HepG2 (cell line): ENCODE measurements at regions not wholly inside any gene's neighbourhood (a gene's known extent, or its start where the extent isn't known, plus 50 kb on each side); places are given as distances from the start of the nearest gene placed in this dataset.

Experiments used
- ATAC-seq: fragments of 200-7000 bp; cut with Tn5 transposase; 3 replicates; pipeline ENCODE4 v1.9.1; 2020; ENCODE audit warnings: mild to moderate bottlenecking, moderate library complexity
- BruUV-seq: library from RNA; stranded (reverse); fragments of 400-500 nt; replicated peaks from 2 replicates; lab custom pipeline; 2021; lab: Mats Ljungman, UMichigan
- CTCF ChIA-PET: fragments of 300-600 bp; formaldehyde crosslinking; extraction: SDS; loops from one replicate; lab custom pipeline; 2021; ENCODE audit warnings: low total read pairs, inconsistent platforms, low intra/inter-chr PET ratio; lab: Yijun Ruan, JAX
- POLR2A ChIA-PET: fragments of 350-600 bp; sonication (Branson Sonifier 250); formaldehyde crosslinking; loops from one replicate; lab custom pipeline; 2020; ENCODE audit warnings: antibody characterized with exemption, inconsistent platforms; lab: Yijun Ruan, JAX
- DNase-seq: peaks from one replicate; pipeline ENCODE4 v3.0.0-alpha.2; 2015; ENCODE audit warnings: low spot score
- FAIRE-seq: peaks from 3 replicates; lab custom pipeline; 2011; peaks lifted over from hg19 to GRCh38; lab: Jason Lieb, UNC
- H2AFZ ChIP-seq: one replicate; pipeline ENCODE4 v1.6.1; 2011; ENCODE audit warnings: low read length, inconsistent platforms
- H3K27ac ChIP-seq: fragments of 300-600 bp; 3 replicates; pipeline ENCODE4 v1.8.0; 2011; ENCODE audit warnings: mixed run types, mild to moderate bottlenecking, mixed read lengths, low read length, inconsistent platforms; ENCODE audit not compliant: insufficient read depth; ENCODE audit errors: extremely low read length
- H3K27me3 ChIP-seq, 2 experiments: fragments of 200-600 bp in 1 of 2; 2 replicates in 1 of 2; 3 replicates in 1 of 2; pipeline versions ENCODE4 v1.6.0 to v1.8.0; 2011; ENCODE audit warnings: low read length in 2 of 2, mild to moderate bottlenecking in 2 of 2, moderate library complexity in 2 of 2, inconsistent platforms in 1 of 2; ENCODE audit not compliant: insufficient read depth in 2 of 2, control insufficient read depth in 1 of 2
- H3K36me3 ChIP-seq, 2 experiments: fragments of 200-600 bp in 1 of 2; replicated peaks in 1 of 2; 2 replicates in 1 of 2; 3 replicates in 1 of 2; pipeline versions ENCODE4 v1.5.1 to v1.8.0; 2011; ENCODE audit warnings: low read length in 2 of 2, inconsistent platforms in 1 of 2; ENCODE audit not compliant: insufficient read depth in 2 of 2, control insufficient read depth in 1 of 2
- H3K4me1 ChIP-seq: 2 replicates; pipeline ENCODE4 v1.5.1; 2012; ENCODE audit warnings: low read length, inconsistent platforms; ENCODE audit not compliant: insufficient read depth
- H3K4me2 ChIP-seq: 2 replicates; pipeline ENCODE4 v1.6.0; 2011; ENCODE audit warnings: low read depth, low read length, inconsistent platforms
- H3K4me3 ChIP-seq, 3 experiments: fragments of 200-600 bp in 1 of 3; sonication (generic), shearing (Covaris generic) in 1 of 3; replicated peaks in 1 of 3; 2 replicates each; pipeline ENCODE4 v1.5.1; 2011 to 2016; ENCODE audit warnings: low read length in 3 of 3, inconsistent platforms in 2 of 3, low read depth in 2 of 3, mild to moderate bottlenecking in 2 of 3, control low read depth in 1 of 3, mixed read lengths in 1 of 3; ENCODE audit not compliant: insufficient read depth in 1 of 3
- H3K79me2 ChIP-seq: one replicate; pipeline ENCODE4 v1.6.1; 2011; ENCODE audit warnings: low read length, inconsistent platforms; ENCODE audit not compliant: insufficient read depth
- H3K9ac ChIP-seq: 2 replicates; pipeline ENCODE4 v1.6.0; 2011; ENCODE audit warnings: mild to moderate bottlenecking, low read depth, low read length, inconsistent platforms; ENCODE audit not compliant: insufficient read depth
- H3K9me3 ChIP-seq: 2 replicates; pipeline ENCODE4 v1.5.1; 2012; ENCODE audit warnings: mild to moderate bottlenecking, low read length
- H4K20me1 ChIP-seq: 2 replicates; pipeline ENCODE4 v1.6.0; 2011; ENCODE audit warnings: inconsistent platforms, mild to moderate bottlenecking, low read length, moderate library complexity; ENCODE audit not compliant: insufficient read depth
- AHR ChIP-seq: IDR thresholded peaks from 2 replicates; pipeline ENCODE4 v1.6.1; 2018; ENCODE audit warnings: missing genetic modification reagents, missing compliant biosample characterization
- NFATC3 ChIP-seq: sonication (generic); formaldehyde crosslinking; IDR thresholded peaks from 2 replicates; pipeline ENCODE4 v1.5.1; 2020; ENCODE audit warnings: mild to moderate bottlenecking, missing genetic modification reagents
- TP53 ChIP-seq: sonication (generic); formaldehyde crosslinking; conservative IDR thresholded peaks from 2 replicates; pipeline ENCODE4 v1.4.0; 2020; ENCODE audit warnings: missing genetic modification reagents
- ZNF451 ChIP-seq: sonication (generic); formaldehyde crosslinking; IDR thresholded peaks from 2 replicates; pipeline ENCODE4 v1.5.0; 2020; ENCODE audit warnings: mild to moderate bottlenecking, missing genetic modification reagents
- ZNF713 ChIP-seq: sonication (generic); formaldehyde crosslinking; IDR thresholded peaks from 2 replicates; pipeline ENCODE4 v1.4.0; 2020; ENCODE audit warnings: mild to moderate bottlenecking, missing genetic modification reagents
- ZSCAN22 ChIP-seq: sonication (generic); formaldehyde crosslinking; IDR thresholded peaks from 2 replicates; pipeline ENCODE4 v1.4.0; 2020; ENCODE audit warnings: mild to moderate bottlenecking, missing genetic modification reagents
- WGBS: methylation state at CpG from one replicate; pipeline ENCODE4 v1.1.6; 2017; ENCODE audit warnings: low lambda C conversion rate; 5-methylcytosine and 5-hydroxymethylcytosine counted together
- in situ Hi-C: cut with HindIII; loops from 2 replicates; pipeline ENCODE4 v1.10.0; 2017; ENCODE audit warnings: low pct_unique_long_range_greater_than_20kb; ENCODE audit not compliant: extremely low pct_ligation_motif_present
- intact Hi-C: fragments of 100-400 bp; cut with micrococcal nuclease; formaldehyde crosslinking; loops from one replicate; pipeline ENCODE4 v1.10.0; 2022; ENCODE audit not compliant: unreplicated experiment
- TF ChIP-seq, protein P1 (sequence below): sonication (generic); formaldehyde crosslinking; IDR thresholded peaks from 2 replicates; pipeline ENCODE4 v1.5.0; 2020; ENCODE audit warnings: missing genetic modification reagents

DNA sequence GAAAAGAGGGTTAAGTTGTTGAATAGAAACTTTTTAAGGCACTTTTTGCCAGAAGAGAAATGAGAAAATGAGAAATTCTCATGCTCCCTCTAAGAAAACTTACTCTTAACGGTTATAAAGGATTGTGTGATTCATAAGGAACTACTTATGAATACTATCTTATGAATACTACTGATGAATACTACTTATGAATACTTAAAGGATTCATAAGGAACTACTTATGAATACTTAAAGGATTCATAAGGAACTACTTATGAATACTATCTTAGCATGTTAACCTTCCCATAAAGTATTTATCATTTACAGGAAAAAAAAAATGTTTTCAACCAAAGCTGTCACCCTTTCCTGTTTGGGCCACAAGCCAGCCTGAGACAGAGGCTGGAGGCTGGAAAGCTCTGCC is 53.1 kb upstream of the UCN3 start (continued):
- TF ChIP-seq TP53 (CRISPR knock-in tag) (no peak), ZSCAN22 (CRISPR knock-in tag) (no peak), ZNF451 (CRISPR knock-in tag) (no peak)

DNA sequence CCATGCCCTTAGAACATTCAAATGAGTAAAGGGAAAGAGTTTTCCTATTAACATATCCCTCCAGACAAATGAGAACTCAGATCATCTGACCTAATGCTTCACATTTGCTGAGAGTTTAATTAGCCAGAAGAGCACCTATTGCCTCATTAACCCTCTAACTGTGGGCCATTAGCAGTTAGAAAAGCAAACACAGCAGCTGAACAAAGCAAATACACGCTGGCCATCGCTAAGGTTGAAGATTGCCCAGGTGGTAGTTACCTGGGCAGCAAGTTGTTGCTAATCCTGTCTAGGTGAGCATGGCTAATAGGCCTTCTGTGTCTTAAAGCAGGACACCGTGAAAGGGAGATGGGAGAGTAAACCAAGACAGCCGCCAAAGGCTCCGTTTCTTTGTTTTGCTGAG is 49.9 kb upstream of the UCN3 start:
- 36% methylated on average over 4 of the region's 5 CpGs for WGBS
- no peak overlapping the region for H3K4me2 ChIP-seq
- TF ChIP-seq NFATC3 (CRISPR knock-in tag) (no peak), AHR (CRISPR knock-in tag) (no peak), ZNF713 (CRISPR knock-in tag) (no peak)
- TF ChIP-seq, protein P1, sequence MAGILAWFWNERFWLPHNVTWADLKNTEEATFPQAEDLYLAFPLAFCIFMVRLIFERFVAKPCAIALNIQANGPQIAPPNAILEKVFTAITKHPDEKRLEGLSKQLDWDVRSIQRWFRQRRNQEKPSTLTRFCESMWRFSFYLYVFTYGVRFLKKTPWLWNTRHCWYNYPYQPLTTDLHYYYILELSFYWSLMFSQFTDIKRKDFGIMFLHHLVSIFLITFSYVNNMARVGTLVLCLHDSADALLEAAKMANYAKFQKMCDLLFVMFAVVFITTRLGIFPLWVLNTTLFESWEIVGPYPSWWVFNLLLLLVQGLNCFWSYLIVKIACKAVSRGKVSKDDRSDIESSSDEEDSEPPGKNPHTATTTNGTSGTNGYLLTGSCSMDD (CRISPR knock-in tag) = no peak

More for the DNA sequence above, 49.9 kb upstream of the UCN3 start:
- H3K79me2 ChIP-seq = no peaks in the 10 kb centered on the region
- H4K20me1 ChIP-seq = no peaks in the 10 kb centered on the region
- no peak for DNase-seq
- no peak overlapping the region for H3K9ac ChIP-seq
- no peak overlapping the region for H2AFZ ChIP-seq
- no peak overlapping the region for H3K27ac ChIP-seq
- no peak overlapping the region for H3K4me3 ChIP-seq
- CTCF ChIA-PET = no interaction called here
- intact Hi-C loops (no loop called here), in situ Hi-C loops (no loop called here)
- H3K4me1 ChIP-seq = peaks cover 11% of the 10 kb centered on the region; the same call in 1 of the 2 replicates
- H3K9me3 ChIP-seq = no peaks in the 10 kb centered on the region
- ATAC-seq = no peak
- H3K36me3 ChIP-seq = no peaks in the 10 kb centered on the region
- FAIRE-seq = no peak
- H3K27me3 ChIP-seq = peaks cover 1 to 54% of the 10 kb centered on the region in 2 experiments
- no TSS peak for BruUV-seq
- POLR2A ChIA-PET = no interaction called here
